GM21825 (cell line): ENCODE measurements at regions not wholly inside any gene's neighbourhood (a gene's known extent, or its start where the extent isn't known, plus 50 kb on each side); places are given as distances from the start of the nearest gene placed in this dataset.

Source experiments
- ATAC-seq: cut with Tn5 transposase; IDR thresholded peaks from one replicate; pipeline ENCODE4 v1.9.1; 2021; ENCODE audit warnings: mild to moderate bottlenecking, moderate library complexity; ENCODE audit not compliant: unreplicated experiment

DNA sequence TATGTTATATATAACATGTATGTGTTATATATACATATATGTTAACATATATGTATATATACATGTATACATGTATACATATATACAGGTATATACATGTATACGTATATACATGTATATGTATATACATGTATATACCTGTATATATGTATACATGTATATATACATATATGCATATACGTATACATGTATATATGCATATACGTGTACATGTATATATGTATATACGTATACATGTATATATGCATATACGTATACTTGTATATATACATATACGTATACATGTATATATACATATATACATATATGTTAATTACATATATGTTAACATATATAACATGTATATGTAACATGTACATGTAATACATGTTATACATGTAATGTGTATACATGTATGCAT, 1077.3 kb upstream of the ADGRL3 start:
- no peak for ATAC-seq

DNA sequence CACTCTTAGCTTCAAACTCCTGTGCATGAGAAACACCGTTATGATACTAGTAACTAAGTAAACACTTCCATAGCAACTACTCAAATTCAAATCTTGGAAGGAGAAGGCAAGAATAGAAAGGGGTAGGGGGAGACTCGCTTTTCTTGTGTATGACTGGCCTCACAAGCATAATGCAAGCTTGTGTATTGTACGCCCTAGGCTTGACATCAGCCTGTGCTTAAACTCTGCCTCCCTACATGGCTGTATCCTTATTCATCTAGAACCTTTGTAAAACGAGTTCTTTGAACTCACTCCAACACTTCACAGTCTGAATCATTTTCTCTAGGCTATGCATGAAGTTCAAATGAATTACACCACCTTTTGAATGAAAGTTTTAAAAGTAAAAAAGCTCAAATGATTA, 1071.2 kb upstream of the ADGRL3 start:
- no peak for ATAC-seq

DNA sequence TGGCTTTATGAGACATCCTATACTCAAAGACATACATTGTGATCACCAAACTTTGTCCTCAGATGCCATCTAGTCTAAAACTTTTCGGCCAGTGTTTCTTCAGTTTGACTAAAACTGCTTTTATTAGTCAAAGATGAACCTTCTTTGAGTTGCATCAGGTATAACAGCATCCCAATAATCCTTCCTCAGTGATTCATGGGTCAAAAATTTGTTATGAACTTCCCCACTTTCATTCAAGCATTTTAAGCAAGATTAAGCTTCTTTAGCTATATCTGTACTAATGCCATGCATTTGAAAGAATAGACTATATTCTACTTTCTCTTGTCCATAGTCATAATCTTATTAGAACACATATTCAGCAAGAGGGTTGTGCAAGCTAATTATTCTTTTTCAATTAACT, 1070.4 kb upstream of the ADGRL3 start:
- no peak for ATAC-seq

DNA sequence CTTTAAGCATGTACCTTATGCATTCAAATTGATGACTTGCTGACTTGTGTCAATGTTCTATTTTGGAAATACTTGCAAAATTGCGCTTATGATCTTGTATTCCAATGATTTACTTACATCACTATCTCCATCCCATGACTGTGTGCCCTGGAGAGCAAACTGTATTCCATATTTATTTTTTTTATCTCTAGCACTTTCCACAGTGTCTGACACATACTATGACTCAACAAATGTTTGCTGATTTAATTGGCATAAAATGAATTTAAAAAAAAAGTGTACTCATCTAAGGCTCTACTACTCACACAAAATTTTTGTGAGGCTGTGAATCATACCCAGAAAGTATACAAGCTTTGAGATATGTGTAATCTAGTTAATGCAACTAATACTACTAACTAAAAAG, 1066.8 kb upstream of the ADGRL3 start:
- no peak for ATAC-seq

DNA sequence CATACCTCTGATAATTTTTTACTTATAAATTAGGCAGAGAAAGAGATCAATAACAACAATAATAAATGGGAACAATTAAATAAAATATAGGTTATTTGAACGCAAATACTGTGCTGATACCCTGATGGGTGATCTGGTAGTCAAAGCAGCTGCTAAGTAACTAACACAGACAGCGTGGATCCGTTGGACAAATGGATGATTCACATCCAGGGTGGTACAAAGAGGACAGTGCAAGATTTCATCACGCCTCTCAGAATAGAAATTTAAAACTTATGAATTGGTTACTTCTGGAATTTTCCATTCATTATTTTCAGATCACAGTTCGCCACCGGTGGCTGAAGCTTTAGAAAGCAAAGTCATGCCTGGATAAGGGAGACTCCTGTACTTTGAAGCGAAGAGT, 1066.0 kb upstream of the ADGRL3 start:
- no peak for ATAC-seq

DNA sequence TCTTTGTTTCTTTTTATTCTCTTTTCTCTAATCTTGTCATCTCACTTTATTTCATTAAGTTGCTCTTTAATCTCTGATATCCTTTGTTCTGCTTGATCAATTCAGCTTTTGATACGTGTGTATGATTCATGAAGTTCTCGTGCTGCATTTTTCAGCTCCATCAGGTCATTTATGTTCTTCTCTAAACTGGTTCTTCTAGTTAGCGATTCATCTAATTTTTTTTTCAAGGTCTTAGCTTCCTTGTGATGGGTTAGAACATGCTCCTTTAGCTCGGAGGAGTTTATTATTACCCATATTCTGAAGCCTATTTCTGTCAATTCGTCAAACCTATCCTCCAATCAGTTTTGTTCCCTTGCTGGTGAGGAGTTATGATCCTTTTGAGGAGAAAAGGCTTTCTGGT, 1045.0 kb upstream of the ADGRL3 start:
- ATAC-seq = no peak

DNA sequence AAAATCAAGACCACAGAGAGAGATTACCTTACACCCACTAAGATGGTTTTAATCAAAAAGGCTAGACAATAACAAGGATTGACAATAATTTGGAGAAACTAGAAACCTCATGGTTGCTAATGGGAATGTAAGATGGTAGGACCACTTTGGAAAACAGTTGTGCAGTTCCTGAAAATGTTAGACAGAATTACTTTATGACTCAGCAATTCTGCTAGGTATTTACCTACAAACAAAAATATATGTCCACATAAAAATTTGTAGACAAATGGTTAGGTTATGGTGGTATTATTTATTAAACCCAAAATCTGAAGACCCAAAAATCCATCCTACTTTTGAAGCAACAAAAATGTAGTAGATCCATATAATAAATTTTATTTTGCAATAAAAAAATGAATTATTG, 1027.0 kb upstream of the ADGRL3 start:
- ATAC-seq = no peak

DNA sequence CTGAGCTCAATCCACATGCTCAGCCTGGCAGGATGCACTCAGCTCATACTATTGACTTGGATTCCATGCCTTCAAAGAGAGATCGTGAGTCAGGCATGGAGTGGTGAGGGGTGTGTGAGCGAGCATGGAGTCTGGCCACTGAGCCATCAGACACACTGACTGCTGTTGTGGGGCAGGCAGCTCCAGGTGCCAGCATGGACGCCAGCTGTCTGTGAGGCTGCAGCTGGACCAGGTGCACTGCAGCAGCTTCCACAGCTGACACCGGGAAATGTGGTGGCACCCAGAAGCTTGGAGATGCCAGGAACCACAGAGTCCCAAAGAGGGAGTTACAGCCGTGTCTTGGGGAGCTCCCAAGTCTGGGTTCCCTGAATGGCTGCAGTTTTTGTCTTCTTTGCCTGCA, 1026.4 kb upstream of the ADGRL3 start:
- ATAC-seq = no peak

DNA sequence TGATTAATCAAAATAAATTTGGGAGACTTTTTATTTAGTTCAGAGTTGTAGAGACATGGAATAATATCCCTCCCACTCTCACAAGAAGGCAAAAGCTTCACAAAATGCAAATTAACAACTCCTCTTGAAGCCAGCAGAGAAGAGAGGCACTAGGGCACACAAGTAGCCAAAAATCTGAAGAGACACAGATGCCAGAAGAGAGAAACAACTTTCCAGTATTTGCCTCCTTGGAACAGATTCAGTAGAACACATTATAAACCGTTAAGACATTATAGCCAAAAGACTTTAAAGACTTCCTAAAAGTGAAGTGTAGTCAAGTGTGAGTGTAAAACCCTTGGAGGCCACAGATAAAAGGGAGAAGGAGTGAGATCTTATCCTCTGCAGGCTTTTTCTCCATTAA, 1024.9 kb upstream of the ADGRL3 start:
- no peak for ATAC-seq

DNA sequence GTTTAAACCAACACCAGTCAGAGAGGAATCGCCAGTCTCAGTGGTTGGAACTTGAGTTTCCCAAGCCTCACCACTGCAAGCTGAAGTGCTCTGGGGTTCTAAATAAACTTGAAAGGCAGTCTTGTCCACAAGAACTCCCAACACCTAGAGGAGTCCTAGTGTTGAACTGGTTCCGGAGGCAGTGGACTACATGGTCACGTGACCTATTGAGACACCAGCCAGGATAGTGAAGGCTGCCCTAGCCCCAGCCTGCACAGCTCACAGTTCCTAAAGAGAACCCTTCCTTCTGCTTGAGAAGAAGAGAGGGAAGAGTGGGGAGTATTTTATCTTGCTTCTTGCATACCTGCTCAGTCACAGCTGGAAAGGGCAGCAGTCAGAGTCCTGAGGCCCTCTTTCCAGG, 1012.7 kb upstream of the ADGRL3 start:
- no peak for ATAC-seq

DNA sequence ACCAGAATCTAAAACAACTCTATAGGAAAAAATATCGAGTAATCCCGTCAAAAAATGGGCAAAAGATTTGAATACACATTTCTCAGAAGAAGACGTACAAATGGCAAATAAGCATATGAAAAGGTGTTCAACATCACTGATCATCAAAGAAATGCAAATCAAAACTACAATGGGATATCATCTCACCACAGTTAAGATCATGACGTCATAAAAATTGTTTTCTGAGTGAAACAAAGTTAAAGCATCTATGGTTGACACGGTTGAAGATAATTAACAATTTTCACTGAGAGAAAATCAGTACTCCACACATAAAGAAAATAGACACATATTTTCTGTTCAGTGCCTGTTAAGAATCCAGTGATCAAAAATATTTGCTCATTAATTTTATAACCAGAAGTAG, 1010.8 kb upstream of the ADGRL3 start:
- ATAC-seq = no peak

DNA sequence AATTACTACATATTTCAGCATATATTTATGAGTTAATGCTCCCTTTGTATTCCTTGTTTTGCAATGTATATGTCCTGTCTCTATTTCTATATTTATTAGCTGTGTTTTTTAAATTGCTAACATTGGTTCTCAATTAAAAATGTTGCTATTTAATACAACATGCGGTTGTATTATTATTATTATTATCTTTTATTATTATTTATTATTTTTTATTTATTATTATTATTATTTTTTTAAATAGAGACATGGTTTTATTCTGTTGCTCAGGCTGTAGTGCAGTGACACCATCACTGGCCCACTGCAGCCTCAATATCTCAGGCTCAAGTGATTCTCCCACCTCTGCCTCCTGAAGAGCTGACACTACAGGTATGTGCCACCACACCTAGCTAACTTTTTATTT, 1005.9 kb upstream of the ADGRL3 start:
- ATAC-seq = no peak

DNA sequence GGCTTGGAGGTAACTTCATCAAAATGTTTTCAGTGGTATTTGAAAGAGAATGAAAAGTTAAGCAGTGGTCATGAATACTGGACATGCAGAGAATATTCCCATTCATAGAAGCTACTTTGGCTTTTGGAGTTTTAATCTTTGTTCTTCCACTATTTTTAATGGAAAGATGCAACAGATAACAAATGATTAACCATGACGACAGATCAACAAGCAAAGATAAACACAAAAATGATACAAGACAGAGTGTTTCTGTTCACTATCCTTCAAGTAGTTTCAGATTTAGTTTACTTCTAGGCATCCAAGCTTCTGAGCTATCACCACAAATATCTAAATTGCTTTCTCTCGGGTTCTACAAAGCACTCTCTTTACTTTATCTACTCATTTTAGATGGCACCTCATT, 1004.9 kb upstream of the ADGRL3 start:
- ATAC-seq = no peak

DNA sequence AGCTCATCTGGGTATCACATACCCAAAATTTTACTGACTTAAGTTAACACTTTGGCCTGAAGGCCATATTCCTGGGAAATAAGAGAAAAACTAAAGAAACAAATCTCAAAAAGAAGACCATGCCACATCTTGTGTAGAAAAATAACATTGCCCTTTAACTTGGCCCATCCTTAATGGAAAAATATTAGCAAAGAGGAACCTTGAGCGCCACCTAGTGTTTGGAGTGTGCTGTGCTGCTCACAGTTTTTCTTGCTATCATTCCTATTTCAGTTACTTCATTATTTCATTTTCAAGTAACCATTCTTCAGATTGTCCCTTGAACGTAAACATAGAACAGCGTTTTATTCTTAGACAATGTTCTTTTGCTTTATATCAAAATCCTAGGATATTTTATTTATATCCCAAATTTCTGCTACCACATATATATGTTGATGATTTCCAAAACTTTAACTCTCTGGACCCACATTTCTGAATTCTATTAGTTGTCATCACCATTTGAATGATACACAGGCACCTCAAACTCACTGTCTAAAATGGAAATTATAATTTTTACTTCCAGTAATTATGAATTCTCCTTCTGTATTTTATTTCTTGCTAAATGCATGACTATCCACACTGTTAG, 999.0 kb upstream of the ADGRL3 start:
- peak; percentile 78 for ATAC-seq

DNA sequence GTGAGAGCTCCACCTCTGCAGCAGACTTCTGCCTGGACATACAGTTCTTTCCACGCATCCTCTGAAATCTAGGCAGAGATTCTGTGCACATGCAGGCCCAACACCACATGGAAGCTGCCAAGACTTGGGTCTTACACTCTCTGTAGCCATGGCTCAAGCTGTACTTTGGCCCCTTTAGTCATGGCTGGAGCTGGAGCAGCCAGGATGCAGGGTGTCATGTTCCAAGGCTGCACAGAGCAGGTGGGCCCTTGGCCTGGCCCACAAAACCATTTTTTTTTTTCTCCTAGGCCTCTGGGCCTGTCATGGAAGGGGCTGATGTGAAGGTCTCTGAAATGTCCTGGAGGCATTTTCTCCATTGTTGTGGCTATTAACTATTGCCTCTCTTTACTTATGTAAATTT, 990.5 kb upstream of the ADGRL3 start:
- ATAC-seq = no peak

DNA sequence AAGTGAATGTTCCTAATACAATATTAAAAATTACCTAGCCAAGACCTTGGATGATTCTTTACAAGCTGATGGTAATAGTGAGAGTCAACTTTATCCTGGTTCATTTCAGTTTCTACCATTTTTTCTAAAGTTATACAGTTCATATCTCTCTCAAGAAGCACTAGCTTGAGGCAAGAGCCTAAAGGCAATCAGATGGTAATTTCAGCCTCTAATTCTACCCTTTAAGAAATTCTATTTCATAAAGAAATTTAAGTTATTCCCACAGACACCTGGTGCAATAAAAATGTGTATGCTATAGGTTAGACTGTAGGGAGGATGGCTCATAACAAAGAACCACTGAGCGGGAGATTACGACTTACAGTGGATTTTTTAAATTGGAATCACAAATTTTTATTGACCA, 984.2 kb upstream of the ADGRL3 start:
- no peak for ATAC-seq

DNA sequence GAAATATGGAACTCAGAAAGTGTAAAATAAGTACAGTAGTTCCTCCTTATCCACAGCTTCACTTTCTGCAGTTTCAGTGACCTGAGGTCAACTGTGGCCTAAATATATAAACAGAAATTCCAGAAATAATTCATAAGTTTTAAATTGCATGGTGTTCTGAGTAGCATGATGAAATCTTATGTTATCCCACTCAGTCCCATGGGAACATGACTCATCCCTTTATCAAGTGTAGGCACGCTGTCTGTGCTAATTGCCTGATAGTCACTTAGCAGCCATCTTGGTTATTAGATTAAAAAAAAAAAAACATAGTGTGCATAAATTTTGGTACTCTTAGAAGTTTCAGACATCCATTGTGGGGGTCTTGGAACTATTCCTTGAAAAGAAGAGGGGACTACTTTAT, 983.4 kb upstream of the ADGRL3 start:
- no peak for ATAC-seq

DNA sequence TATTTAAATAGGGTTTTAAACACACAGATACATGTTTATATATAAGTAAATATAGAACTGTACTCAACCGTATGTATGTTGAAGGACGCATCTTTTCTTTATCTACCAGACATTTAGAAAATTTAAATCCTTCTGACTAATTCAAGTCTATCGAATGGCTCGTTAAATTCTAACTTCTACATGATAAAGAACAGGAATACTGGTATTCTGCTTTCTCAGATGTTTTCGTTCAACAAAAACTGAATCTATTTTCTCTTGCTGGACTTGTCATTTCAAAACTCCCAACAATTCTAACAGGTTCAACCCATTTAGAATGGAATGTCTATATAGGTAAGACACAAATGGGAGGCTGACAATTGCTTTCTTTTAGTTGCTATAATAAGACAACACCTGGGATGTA, 978.3 kb upstream of the ADGRL3 start:
- no peak for ATAC-seq

DNA sequence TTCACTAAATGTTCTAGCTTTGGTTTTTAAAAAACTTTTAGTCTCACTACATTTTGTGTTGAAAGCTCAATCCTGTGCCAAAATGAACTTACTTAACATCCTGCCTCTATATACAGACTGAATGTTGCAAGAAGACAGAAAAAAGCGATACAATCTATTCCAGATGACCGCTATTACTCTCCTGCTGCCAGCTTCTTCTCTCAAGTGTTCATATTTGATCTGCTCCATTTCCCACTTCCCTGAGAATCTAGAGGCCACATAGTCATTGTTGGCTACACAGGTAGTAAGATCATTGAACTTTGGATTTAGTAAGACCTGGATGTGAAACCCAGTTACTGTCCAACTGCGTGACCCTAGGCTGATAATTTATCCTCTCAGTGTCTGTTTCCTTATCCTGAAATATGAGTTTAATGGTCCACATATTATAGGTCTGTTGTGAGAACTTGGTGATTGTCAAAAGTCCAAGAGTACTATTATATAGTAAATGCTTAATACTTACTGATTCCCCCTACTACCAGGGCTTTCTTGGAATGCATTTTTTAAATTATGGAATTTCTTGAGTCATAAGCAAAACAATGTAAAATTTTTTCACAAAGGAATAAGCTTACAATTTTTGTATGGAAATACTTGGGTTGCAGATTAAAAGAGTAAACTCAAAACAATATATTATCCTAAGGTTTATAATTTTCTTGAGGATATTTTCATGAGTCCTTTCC, 976.8 kb upstream of the ADGRL3 start:
- ATAC-seq = no peak

DNA sequence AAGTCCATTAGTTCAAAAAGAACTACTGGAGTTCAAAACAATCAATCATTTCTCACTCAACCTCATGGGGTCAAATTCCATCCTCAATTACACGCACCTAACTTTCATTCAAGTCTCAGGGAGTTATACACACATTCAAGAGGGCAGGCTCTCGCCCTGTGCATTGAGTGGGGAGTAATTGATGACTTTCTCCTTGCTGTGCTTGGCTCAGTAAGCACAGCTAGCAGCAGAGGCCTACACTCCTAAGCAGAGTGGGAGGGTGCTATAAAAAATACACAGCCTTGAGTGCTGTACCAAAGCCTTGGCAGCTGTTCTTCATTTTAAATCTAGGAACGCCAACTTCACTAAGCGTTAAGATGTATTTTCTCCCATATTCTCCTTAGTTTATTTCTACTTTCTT, 958.3 kb upstream of the ADGRL3 start:
- ATAC-seq = no peak

DNA sequence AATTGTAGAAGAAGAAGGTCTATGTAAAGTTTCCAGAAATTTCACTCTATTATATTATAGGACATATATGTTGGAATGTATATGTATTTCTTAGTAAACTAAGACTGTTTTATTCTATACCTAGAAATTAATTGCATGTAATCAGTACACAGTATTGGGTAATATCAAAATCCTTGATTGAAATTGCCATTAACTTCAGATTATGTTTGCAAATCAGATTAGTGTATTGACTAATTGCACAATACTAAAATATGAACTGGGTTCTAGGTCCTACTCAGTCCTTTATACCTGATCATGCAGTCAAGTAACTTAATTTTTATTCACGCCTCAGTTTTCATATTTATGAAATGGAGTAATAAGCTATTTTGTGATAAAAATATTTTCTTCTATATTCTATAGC, 950.3 kb upstream of the ADGRL3 start:
- no peak for ATAC-seq

DNA sequence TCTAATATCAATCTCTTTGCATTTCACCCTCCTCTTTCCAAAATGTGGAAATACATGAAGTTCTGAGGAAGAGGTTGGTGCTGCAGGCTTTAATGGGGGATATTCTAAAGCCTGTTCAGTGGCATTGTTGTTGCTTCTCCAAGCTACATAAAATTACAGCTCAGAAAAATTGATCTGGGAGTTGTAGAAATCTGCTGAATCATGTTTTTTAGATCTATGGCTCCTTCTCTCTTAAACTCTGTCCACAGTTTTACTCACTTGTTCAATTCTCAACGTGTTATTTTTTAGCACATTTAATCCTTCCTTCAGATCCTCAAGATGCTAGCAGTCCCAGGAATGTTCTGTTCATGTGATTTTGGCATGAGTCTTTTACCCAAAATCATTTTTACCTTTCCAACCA, 949.5 kb upstream of the ADGRL3 start:
- ATAC-seq = no peak

DNA sequence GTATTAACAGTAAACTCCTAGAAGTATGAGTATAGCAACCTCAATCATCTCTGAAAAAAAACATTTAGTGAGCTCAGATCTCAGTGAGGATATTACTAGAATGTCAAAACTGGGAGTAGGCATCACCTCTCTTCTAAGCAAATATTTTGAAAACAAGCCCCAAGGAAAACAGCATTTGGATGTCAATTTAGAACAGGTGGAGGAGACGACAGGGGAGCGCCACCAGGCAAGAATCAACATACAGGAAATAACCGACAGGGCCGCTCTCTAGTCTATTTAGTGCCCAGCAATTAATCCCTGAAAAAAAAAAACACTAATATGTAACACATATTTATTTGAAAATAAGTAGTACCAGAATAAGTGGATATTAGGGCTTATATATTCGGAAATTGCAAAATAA, 940.3 kb upstream of the ADGRL3 start:
- ATAC-seq = no peak
